ENCODE measurements at regions not wholly inside any gene's neighbourhood (a gene's known extent, or its start where the extent isn't known, plus 50 kb on each side); places are given as distances from the start of the nearest gene placed in this dataset.

DNA sequence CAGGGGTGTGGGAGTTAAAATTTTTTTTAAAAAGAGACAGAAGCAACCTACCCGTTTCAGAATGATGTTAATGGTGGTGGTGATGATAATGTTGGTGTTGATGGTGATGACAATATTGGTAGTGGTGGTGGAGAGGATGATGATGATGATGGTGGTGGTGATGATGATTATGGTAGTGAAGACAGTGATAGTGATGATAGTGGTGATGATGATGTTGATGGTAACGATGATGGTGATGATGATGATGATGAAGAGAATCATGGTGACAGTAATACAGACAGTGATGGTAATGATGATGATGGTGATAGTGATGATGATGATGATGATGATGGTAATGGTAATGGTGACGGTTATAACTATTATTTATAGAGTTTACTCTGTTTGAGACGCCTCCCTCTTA is 117.6 kb downstream of the ICE1 start:
- Histone ChIP-seq H3K36me3 (ENCODE audit: control insufficient read depth, insufficient read depth, low read length) (no peaks in the 10 kb centered on the region), H3K4me1 (ENCODE audit: control insufficient read depth, extremely low read depth, insufficient read depth, low read length) (no peaks in the 10 kb centered on the region), H3K9me3 (ENCODE audit: control insufficient read depth, insufficient read depth, low read depth, low read length) (no peaks in the 10 kb centered on the region), H3K27me3 (ENCODE audit: control insufficient read depth, insufficient read depth, low read length) (no peaks in the 10 kb centered on the region), H3K27ac (ENCODE audit: insufficient read depth, low read length) (no peak overlapping the region), H3K4me3 (replicated peaks in 1 of 4; ENCODE audit: control extremely low read depth in 1 of 4, insufficient read depth in 1 of 4, low read depth in 3 of 4, low read length in 4 of 4) (no peak overlapping the region), H2AFZ (ENCODE audit: low read length) (no peak overlapping the region), H3K79me2 (ENCODE audit: control insufficient read depth, insufficient read depth, low read length) (no peaks in the 10 kb centered on the region), H3K4me2 (ENCODE audit: extremely low read depth, insufficient read depth, low read length) (no peak overlapping the region), H3K9ac (ENCODE audit: insufficient read depth, low read length) (no peak overlapping the region), H4K20me1 (ENCODE audit: control insufficient read depth, extremely low read depth, insufficient read depth, low read length) (no peaks in the 10 kb centered on the region)
- DNase-seq (ENCODE audit: low read depth in 2 of 2) = no peak
- no peak for TF ChIP-seq EZH2 (IDR thresholded peaks at IDR 0.05; ENCODE audit: low read length, missing control alignments)
- TF ChIP-seq, protein P1, sequence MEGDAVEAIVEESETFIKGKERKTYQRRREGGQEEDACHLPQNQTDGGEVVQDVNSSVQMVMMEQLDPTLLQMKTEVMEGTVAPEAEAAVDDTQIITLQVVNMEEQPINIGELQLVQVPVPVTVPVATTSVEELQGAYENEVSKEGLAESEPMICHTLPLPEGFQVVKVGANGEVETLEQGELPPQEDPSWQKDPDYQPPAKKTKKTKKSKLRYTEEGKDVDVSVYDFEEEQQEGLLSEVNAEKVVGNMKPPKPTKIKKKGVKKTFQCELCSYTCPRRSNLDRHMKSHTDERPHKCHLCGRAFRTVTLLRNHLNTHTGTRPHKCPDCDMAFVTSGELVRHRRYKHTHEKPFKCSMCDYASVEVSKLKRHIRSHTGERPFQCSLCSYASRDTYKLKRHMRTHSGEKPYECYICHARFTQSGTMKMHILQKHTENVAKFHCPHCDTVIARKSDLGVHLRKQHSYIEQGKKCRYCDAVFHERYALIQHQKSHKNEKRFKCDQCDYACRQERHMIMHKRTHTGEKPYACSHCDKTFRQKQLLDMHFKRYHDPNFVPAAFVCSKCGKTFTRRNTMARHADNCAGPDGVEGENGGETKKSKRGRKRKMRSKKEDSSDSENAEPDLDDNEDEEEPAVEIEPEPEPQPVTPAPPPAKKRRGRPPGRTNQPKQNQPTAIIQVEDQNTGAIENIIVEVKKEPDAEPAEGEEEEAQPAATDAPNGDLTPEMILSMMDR (conservative IDR thresholded peaks at IDR 0.05 in 1 of 2, IDR thresholded peaks at IDR 0.05 in 1 of 2; ENCODE audit: low read depth in 1 of 2, low read length in 2 of 2) = no peak

Measured in fibroblast of lung (primary cell).